Liver (tissue), 8 donors: ENCODE measurements at regions not wholly inside any gene's neighbourhood (a gene's known extent, or its start where the extent isn't known, plus 50 kb on each side); places are given as distances from the start of the nearest gene placed in this dataset.
A peak's percentile ranks its signal among the peaks of the same experiment; 100 is the strongest.

ENCODE experiments used
- DNase-seq: peaks from one replicate; pipeline ENCODE4 v3.0.0-alpha.2; 2017; ENCODE audit warnings: low spot score
- H3K27ac ChIP-seq, 2 donors: one replicate each; pipeline ENCODE4 v1.7.0; 2013; ENCODE audit warnings: inconsistent platforms in 2 of 2, low read length in 2 of 2, control low read depth in 1 of 2, low read depth in 1 of 2, mild to moderate bottlenecking in 1 of 2
- H3K27me3 ChIP-seq, 4 donors: one replicate each; pipeline versions ENCODE4 v1.6.1 to v1.7.0; 2013; ENCODE audit warnings: low read length in 3 of 4, inconsistent platforms in 1 of 4, mild to moderate bottlenecking in 1 of 4, moderate library complexity in 1 of 4; ENCODE audit not compliant: control insufficient read depth in 4 of 4, insufficient read depth in 4 of 4
- H3K36me3 ChIP-seq, 4 donors: one replicate each; pipeline versions ENCODE4 v1.6.1 to v1.7.0; 2013; ENCODE audit warnings: low read length in 3 of 4, mild to moderate bottlenecking in 3 of 4, low read depth in 1 of 4, moderate library complexity in 1 of 4; ENCODE audit not compliant: control insufficient read depth in 4 of 4, insufficient read depth in 3 of 4
- H3K4me1 ChIP-seq, 4 donors: one replicate each; pipeline versions ENCODE4 v1.6.1 to v1.7.0; 2013; ENCODE audit warnings: low read length in 3 of 4, mild to moderate bottlenecking in 3 of 4, moderate library complexity in 1 of 4; ENCODE audit not compliant: control insufficient read depth in 4 of 4, insufficient read depth in 4 of 4
- H3K4me3 ChIP-seq, 3 donors: one replicate each; pipeline versions ENCODE4 v1.6.1 to v1.7.0; 2013; ENCODE audit warnings: low read length in 3 of 3, control low read depth in 1 of 3, low read depth in 1 of 3, mild to moderate bottlenecking in 1 of 3
- H3K9ac ChIP-seq, 2 donors: one replicate each; pipeline ENCODE4 v1.7.0; 2013; ENCODE audit warnings: low read length in 2 of 2, mild to moderate bottlenecking in 2 of 2, moderate library complexity in 2 of 2, control low read depth in 1 of 2, low read depth in 1 of 2
- H3K9me3 ChIP-seq, 4 donors: one replicate each; pipeline versions ENCODE4 v1.6.1 to v1.7.0; 2013; ENCODE audit warnings: low read length in 3 of 4; ENCODE audit not compliant: control insufficient read depth in 4 of 4
- EGR1 ChIP-seq, 2 donors: IDR thresholded peaks; 2 replicates each; pipeline ENCODE4 v1.6.1; 2016 to 2018; ENCODE audit warnings: antibody characterized with exemption in 2 of 2, low read depth in 2 of 2
- FOXA1 ChIP-seq: IDR thresholded peaks from 2 replicates; pipeline ENCODE4 v1.6.1; 2016; ENCODE audit warnings: antibody characterized with exemption
- FOXA2 ChIP-seq: IDR thresholded peaks from 2 replicates; pipeline ENCODE4 v1.6.1; 2016; ENCODE audit warnings: antibody characterized with exemption
- HNF4A ChIP-seq, 2 donors: conservative IDR thresholded peaks; 2 replicates each; pipeline ENCODE4 v1.6.1; 2016; ENCODE audit warnings: antibody characterized with exemption in 2 of 2, mild to moderate bottlenecking in 2 of 2
- HNF4G ChIP-seq: IDR thresholded peaks from 2 replicates; pipeline ENCODE4 v1.6.1; 2016; ENCODE audit warnings: antibody characterized with exemption
- JUND ChIP-seq, 2 donors: IDR thresholded peaks; 2 replicates each; pipeline ENCODE4 v1.6.1; 2016; ENCODE audit warnings: antibody characterized with exemption in 2 of 2
- NR2F2 ChIP-seq: IDR thresholded peaks from 2 replicates; pipeline ENCODE4 v1.6.1; 2016; ENCODE audit warnings: antibody characterized with exemption
- RAD21 ChIP-seq, 2 donors: IDR thresholded peaks; 2 replicates each; pipeline ENCODE4 v1.6.1; 2016; ENCODE audit warnings: antibody characterized with exemption in 2 of 2, mild to moderate bottlenecking in 2 of 2
- SP1 ChIP-seq: IDR thresholded peaks from 2 replicates; pipeline ENCODE4 v1.6.1; 2018; ENCODE audit warnings: antibody characterized with exemption, mild to moderate bottlenecking
- TAF1 ChIP-seq: conservative IDR thresholded peaks from 2 replicates; pipeline ENCODE4 v1.6.1; 2016; ENCODE audit warnings: antibody characterized with exemption, mild to moderate bottlenecking
- YY1 ChIP-seq: IDR thresholded peaks from 2 replicates; pipeline ENCODE4 v1.6.1; 2016; ENCODE audit warnings: antibody characterized with exemption, mild to moderate bottlenecking
- WGBS: extraction: QIAGEN DNeasy Blood & Tissue Kit; methylation state at CpG from one replicate; pipeline ENCODE4 v1.1.7; 2013; 5-methylcytosine and 5-hydroxymethylcytosine counted together
- TF ChIP-seq, protein P1 (sequence below): fragments of 150-350 bp; IDR thresholded peaks from 2 replicates; pipeline ENCODE4 v1.5.1; 2017; ENCODE audit warnings: improper control_type of control experiment, low read depth, low read length; ENCODE audit not compliant: missing input control
- TF ChIP-seq, protein P2 (sequence below): IDR thresholded peaks from 2 replicates; pipeline ENCODE4 v1.6.1; 2016; ENCODE audit warnings: antibody characterized with exemption
- donor health status: healthy.
- donor health status: healthy.
- donor health status: healthy.
- donor health status: healthy.
- donor health status: healthy.

DNA sequence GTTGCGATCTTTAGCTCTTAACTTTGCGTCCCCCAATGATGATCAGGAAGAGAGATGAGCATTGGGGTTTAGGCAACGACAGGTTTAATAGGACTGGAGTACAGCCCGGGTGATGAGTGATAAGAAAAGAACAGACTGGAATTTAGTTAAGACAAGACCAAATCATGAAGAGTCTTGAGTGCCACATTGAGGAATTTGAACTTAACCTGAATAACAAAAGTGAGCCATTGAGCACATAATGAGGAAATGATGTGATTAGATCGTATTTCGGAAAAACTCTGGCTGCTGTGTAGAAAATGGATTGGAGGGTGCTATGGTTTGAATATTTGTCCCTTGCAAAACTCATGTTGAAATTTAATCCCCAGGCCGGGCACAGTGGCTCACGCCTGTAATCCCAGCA, 83.2 kb upstream of the MELK start:
- TF ChIP-seq, protein P1, sequence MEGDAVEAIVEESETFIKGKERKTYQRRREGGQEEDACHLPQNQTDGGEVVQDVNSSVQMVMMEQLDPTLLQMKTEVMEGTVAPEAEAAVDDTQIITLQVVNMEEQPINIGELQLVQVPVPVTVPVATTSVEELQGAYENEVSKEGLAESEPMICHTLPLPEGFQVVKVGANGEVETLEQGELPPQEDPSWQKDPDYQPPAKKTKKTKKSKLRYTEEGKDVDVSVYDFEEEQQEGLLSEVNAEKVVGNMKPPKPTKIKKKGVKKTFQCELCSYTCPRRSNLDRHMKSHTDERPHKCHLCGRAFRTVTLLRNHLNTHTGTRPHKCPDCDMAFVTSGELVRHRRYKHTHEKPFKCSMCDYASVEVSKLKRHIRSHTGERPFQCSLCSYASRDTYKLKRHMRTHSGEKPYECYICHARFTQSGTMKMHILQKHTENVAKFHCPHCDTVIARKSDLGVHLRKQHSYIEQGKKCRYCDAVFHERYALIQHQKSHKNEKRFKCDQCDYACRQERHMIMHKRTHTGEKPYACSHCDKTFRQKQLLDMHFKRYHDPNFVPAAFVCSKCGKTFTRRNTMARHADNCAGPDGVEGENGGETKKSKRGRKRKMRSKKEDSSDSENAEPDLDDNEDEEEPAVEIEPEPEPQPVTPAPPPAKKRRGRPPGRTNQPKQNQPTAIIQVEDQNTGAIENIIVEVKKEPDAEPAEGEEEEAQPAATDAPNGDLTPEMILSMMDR, result no peak
- TF ChIP-seq FOXA1 (no peak), HNF4G (no peak), HNF4A (conservative IDR thresholded peaks at IDR 0.05) (no peak), JUND (IDR thresholded peaks at IDR 0.05) (no peak), NR2F2 (no peak)
- TF ChIP-seq, protein P2, sequence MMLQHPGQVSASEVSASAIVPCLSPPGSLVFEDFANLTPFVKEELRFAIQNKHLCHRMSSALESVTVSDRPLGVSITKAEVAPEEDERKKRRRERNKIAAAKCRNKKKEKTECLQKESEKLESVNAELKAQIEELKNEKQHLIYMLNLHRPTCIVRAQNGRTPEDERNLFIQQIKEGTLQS, result no peak
- Histone ChIP-seq H3K4me1 (peaks cover 0 to 27% (median 18%) of the 10 kb centered on the region in 4 donors), H3K36me3 (no peaks in the 10 kb centered on the region), H3K27ac (no peak overlapping the region), H3K9me3 (no peaks in the 10 kb centered on the region), H3K27me3 (no peaks in the 10 kb centered on the region), H3K9ac (no peak overlapping the region), H3K4me3 (no peak overlapping the region)
- WGBS, result 97% methylated on average over 8 of the region's 8 CpGs
- DNase-seq, result no peak

DNA sequence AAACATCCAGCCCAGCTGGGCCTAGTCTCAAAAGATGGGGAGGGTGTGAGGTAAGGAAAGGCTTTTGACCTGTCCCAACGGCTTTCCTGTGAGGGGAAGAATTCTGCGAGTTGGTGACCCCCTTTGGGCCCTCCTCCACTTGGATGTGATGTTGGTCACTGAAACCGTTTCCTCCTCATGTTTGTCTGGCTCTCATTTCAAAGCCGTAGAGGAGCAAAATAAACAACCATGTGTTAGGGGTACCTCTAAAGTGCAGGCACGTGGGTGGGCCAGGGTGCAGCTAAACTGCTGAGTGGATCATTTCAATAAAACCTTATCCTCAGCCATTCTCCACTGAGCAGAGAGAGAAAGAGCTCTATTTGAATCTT, 84.3 kb upstream of the MELK start:
- 35% methylated on average over 5 of the region's 5 CpGs for WGBS
- Histone ChIP-seq H3K9ac (peak overlapping the region; percentile 86 to 95), H3K4me3 (peak overlapping the region; percentile 64 to 79 (median 77)), H3K36me3 (no peaks in the 10 kb centered on the region), H3K27ac (peak overlapping the region; percentile 89 to 92), H3K27me3 (no peaks in the 10 kb centered on the region), H3K9me3 (no peaks in the 10 kb centered on the region), H3K4me1 (peaks cover 0 to 27% (median 17%) of the 10 kb centered on the region in 4 donors)
- TF ChIP-seq RAD21 (IDR thresholded peaks at IDR 0.05), result no peak
- TF ChIP-seq, protein P2, result no peak
- TF ChIP-seq FOXA2, result no peak
- no peak for TF ChIP-seq HNF4G
- DNase-seq, result no peak

DNA sequence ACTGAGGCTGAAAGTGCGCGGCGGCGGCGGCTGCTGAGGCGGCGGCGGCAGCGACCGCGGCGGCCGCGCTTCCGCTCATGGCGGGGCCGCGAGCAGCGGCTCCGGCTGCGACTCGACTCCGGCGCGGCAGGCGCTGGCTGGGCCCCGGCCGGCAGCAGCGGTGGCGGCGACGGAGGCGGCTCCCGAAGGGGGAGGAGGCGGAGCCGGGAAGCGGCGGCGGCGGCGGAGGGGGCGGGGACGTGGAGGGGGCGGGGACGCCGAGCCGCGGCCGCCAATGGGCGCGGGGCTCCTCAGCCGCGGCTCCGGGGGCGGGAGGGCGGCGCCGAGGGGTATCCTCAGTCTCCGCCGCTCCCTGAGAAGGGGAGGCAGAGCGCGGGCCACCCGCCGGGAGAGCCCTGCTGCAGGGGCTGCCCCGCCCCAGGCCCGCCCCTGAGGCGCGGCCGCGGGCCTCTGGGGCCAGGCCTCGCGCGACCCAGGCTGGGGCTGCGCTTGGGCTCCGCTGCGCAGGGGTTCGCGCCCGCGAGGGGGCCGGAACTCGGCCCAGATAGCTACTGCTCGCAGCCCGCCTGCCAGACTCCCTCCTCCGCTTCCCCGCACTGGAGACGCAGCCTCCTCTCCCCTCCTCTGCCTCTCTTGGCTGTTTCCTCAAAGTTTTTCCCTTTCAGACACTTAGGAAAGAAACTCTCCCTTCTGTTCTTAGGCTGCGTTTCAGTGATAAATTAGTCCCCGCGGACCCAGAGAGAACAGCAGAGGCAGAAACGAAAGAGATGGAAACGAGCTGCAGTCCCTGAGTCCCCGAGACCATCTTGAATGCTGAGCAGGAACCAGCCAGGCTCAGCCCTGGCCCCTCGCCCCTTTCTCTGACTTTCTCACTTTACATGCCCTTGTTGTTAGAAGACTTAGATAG, 85.0 kb upstream of the MELK start:
- H3K4me3 ChIP-seq, result peak overlapping the region; percentile 77 to 99 (median 79)
- TF ChIP-seq TAF1 (peak; percentile 71), EGR1 (IDR thresholded peaks at IDR 0.05; ENCODE audit: low read depth in 2 of 2) (no peak), SP1 (peak; percentile 25), YY1 (peak; percentile 48)
- H3K36me3 ChIP-seq, result no peaks in the 10 kb centered on the region
- WGBS, result under 1% methylated on average over 93 of the region's 94 CpGs
- DNase-seq, result peak; percentile 87
- H3K27ac ChIP-seq, result peak overlapping the region; percentile 89 to 92
- no peaks in the 10 kb centered on the region for H3K27me3 ChIP-seq
- H3K4me1 ChIP-seq, result peaks cover 0 to 27% (median 17%) of the 10 kb centered on the region in 4 donors
- no peaks in the 10 kb centered on the region for H3K9me3 ChIP-seq
- H3K9ac ChIP-seq, result peak overlapping the region; percentile 86 to 95
